Keratinocyte (primary cell): ENCODE measurements at regions not wholly inside any gene's neighbourhood (a gene's known extent, or its start where the extent isn't known, plus 50 kb on each side); places are given as distances from the start of the nearest gene placed in this dataset.

Experiments used
- CTCF ChIP-seq, 3 experiments: IDR thresholded peaks in 1 of 3; conservative IDR thresholded peaks in 1 of 3; optimal IDR thresholded peaks in 1 of 3; 2 replicates in 2 of 3; 3 replicates in 1 of 3; pipeline versions ENCODE3 to v1.5.1; 2011; ENCODE audit warnings: low read length in 3 of 3, mild to moderate bottlenecking in 3 of 3, moderate library complexity in 2 of 3, control low read depth in 1 of 3, inconsistent platforms in 1 of 3; ENCODE audit not compliant: insufficient read depth in 2 of 3; ENCODE audit errors: extremely low read depth in 1 of 3
- EZH2 ChIP-seq: IDR thresholded peaks from one replicate; pipeline ENCODE4 v1.6.1; 2012; ENCODE audit warnings: inconsistent platforms, mild to moderate bottlenecking, low read length, moderate library complexity

- TF ChIP-seq CTCF (optimal IDR thresholded peaks at IDR 0.05 in 1 of 3, IDR thresholded peaks at IDR 0.05 in 1 of 3, conservative IDR thresholded peaks at IDR 0.05 in 1 of 3; ENCODE audit: extremely low read depth in 1 of 3, insufficient read depth in 2 of 3, low read length in 3 of 3) = no peak
- TF ChIP-seq EZH2 = no peak
Measured at GRCh38 chr11:107232451-107232850, 214.2 kb upstream of the GUCY1A2 start.
